Renal pelvis (tissue), 1 donor: ENCODE measurements at regions not wholly inside any gene's neighbourhood (a gene's known extent, or its start where the extent isn't known, plus 50 kb on each side); places are given as distances from the start of the nearest gene placed in this dataset.
A peak's percentile ranks its signal among the peaks of the same experiment; 100 is the strongest.
"Not testable (repeated sequence)": the region's sequence is repeated elsewhere in the genome, so short reads cannot be mapped to it uniquely, and the experiment has no call there.

Experiments used
- DNase-seq: peaks from one replicate; pipeline ENCODE4 v3.0.0-alpha.2; 2013

DNA sequence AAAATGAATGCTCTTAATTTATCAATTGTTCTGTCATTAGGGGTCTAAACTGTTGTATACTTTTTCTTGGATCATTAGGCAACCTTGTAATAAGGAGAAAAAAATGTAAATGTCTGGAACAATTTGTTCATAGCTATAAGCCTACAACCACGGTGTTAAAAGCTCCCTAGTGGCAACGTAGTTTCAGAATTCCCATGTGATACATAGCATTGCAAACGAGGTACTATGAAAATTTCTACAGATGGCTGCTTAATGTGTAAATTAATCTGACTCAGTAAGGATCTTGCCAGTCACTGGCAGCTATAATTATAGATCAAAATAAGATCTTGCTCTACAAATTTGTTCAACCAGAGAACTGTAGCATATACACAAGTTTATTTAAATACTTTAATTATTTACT is 304.1 kb upstream of the ADGRL4 start:
- no peak for DNase-seq

DNA sequence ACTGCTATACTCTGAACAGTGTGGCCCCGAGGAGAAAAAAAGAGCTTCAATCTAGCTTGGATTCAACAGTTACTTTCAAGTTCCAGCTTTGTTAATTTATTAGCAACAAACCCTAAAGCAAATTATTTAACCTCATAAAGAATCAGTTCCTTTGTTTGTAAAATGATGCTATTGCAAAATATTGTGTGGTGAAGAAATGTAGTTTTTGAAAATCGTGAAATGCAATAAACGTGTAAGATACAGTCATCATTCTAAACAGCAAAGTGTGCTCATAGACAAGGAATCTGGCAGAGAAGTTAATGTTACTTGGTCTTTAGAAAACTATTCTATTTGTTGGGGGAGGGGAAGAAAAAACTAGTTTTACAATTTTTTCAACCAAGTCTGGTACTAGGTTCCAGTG is 297.6 kb upstream of the ADGRL4 start:
- DNase-seq = no peak

DNA sequence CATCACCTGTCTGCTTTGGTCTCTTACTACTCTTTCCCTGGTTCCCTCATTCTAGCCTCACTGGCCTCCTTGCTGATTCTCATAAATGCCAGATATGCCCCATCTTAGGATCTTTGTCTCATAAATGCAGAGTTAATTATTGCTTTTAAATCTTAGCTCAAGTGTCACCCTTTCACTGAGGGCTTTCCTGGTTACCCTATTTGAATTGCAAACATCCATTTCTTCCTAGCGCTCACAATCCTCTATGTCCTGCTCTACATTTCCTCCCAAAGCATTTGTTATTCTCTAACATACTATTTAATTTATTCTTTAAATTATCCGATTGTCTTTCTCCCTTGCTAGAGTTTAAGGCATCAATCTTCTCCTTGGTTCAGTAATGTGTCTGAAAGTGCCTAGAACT is 296.5 kb upstream of the ADGRL4 start:
- DNase-seq = no peak

DNA sequence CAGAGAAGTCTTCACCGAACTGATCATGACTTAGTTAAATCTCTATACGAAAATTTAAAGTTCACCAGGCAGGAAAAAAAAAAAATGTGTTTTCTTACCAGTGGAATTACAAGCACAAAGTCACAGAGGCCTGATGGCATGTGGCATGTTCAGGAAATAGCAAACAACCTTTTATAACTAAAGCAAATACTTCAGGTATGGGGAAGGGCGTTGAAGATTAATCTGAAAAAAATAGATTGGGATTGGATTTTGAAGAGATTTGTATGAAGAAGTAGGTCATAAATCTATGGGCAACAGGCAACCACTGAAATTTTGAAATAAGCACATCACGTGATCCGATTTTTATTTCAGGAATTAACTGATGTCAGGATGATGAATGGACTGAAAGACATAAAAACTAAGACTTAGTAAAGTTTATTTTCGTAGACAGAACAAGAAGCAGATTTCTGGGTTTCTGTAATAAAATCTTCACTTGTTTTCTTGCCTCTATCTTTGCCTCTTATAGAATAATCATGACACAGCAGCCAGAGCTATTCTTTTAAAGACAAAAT is 295.9 kb upstream of the ADGRL4 start:
- DNase-seq = no peak

DNA sequence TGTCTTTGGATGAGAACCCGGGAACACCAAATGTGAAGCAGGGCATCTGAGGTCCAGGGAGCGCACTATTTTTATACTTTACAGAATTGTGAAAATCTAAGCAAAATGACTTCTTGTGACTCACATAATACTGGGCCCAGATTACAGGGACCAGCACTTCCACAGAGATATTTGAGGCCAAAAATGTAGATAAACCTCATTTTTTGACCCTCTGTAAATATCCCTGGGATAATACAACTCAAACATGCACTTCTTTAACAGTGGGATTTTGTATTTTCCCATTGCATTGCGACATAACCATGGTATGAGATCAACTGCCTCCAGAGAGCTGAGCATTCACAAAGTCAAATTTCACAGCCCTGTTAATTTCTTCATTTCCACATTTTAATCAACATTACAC is 289.4 kb upstream of the ADGRL4 start:
- no peak for DNase-seq

DNA sequence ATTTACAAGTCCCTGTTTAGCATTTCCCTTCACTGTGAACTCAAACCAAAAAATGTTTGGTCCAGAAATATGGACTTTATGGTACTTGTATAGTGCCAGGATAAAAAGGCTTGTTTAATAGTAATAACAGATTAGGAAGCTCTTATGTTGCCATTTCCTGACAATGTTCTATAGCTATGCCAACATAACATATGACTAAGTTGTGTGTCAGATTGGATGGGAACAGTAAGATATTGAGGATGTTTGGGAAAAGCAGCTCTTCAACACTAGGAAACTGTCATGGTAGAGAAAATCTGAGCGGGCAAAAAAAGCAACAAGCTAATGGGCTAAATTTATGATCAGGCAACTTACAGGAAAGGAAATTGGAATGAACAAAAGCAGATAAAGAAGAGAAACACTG is 287.1 kb upstream of the ADGRL4 start:
- DNase-seq = no peak

DNA sequence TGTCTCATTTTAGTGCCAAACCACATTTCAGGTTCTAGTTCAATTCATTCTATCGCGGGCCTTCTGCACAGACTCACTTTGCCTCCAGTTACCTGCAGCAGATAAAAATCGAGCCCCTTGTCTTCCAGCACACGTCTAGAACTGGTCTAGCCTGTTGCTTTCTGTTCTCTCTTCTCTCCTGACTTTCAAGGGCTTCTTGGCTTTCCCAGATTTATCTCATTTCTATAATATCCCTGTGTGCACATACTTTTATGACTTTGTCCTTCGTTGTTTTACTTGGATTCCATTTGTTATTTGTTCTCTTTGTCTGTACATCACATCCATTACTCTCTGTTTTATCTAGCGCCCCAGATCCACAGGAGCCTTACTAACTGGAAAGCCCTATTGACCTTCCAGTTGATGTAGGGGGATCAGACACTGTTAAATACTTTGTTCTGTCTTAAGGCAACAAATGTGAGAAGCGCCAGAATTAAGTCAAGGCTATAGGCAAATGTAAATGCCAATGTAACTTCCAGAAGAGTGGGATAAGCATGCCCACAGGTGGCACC is 284.5 kb upstream of the ADGRL4 start:
- no peak for DNase-seq

DNA sequence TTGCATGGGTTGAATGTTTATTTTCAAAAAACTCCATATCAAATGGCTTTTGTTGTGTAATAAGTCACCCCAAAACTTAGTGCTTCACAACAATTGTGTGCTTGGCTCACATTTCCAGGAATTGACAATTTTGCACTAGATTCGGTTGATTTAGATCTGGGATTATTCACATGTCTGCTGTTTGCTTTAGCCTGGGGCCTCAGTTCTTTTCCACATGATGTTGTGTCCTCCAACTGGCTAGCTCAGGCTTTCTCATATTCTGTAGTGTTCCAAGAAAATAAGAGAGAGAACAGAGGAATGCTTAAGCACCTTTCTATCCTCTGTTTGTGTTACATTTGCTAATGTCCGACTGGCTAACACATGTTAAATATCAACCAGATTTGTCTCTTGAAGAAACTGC is 281.5 kb upstream of the ADGRL4 start:
- no peak for DNase-seq

DNA sequence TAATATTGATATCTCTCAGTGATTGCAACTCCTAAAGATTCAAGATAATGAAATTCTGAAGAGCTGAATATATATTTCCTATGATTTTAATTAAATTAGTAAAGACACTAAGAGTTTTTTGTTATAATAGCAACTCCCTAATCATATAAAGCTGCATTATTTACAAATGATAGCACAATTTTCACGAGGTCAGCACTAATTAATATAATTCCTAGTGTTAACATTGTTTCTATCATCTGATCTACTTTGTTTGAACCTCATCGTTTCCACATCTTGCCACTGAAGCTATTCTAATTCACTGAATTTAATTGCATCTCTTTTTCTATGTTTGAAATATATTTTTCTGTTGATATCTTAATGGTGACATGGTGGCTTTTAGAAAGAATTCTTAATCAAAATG is 279.1 kb upstream of the ADGRL4 start:
- DNase-seq = no peak

DNA sequence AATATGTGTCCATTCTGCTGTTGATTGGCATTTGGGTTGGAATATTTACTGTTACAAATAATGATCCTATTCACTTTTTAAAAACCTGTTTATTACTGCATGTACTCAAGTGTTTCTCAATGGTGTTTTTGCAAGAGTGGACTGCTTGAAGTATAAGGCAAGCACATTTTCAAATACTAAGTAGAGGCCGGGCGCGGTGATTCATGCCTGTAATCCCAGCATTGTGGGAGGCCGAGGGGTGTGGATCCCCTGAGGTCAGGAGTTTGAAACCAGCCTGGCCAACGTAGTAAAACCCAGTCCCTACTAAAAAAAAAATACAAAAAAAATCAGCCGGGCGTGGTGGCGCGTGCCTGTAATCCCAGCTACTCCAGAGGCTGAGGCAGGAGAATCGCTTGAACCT is 276.9 kb upstream of the ADGRL4 start:
- no peak for DNase-seq

DNA sequence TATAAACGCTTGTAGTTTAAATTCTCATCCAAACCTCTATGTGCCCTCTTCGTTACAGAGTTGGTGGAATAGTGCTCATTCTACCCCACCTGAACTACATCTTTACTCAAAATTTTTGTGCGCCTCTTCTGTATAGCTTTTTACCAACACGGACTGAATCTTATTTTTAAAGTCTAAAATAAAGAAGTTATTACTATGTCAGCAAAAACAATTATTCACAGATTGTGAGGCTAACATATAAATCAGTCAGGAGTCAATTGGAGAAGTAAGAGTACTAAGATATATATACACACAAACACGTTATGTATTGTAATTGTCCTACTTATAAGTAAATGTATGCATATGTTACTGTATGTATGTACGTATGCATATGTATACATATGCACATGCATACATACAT is 274.9 kb upstream of the ADGRL4 start:
- DNase-seq = no peak

DNA sequence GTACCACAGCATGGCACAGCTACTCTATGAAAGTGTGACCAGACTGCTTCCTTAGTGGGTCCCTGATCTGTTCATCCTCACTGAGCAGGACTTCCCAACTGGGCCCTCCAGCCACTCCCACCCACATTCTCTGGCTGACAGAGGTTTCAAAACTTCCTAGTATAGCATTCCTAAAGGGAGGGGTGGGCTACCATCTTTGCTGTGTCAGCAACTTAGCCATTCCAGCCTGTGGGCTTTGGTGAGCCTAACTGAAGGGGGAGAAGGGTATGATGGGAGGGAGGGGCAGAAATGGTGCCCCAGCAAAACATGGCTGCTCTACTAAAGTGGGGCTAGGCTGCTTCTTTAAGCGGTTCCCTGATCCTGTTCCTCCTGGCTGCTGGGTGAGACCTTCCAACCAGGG is 265.2 kb upstream of the ADGRL4 start:
- no peak for DNase-seq

DNA sequence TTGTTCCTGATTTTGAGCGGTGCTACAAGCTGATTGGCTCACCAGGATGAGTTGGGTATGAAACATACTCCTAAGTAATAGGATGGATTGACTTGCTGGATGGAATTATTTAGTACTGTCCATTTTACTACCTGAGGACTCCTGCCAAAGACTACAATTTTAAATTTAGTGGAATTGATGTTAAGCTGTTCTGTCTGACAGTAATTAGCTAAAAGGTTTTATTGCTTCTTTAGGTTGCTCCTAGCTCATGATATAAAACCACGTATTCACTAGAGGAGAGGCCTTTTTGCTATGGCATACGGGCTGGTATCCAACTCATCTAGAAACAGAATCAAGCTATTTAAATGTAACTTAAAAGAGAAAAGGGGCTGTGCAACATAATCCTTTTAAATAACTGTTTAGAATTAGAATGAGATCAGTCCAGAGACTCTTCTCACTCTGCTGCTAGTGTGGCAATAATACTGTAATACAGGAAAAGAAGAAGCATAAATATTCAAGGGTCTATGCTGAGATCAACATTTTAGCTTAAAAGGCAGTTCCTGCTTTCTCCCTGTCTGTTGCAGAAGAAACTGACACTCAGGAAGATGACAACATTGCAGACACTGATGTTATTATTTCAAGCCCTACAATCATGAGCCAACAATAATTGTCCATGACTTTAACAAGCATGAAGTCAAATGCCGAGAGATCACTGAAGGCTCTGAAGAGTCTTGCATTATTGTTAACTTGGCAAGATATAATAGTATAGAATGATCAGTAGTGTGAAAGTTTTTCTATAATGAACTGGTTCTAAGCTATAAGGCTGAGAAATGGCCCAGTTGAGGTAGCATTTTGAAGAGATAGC is 258.7 kb upstream of the ADGRL4 start:
- DNase-seq = no peak

DNA sequence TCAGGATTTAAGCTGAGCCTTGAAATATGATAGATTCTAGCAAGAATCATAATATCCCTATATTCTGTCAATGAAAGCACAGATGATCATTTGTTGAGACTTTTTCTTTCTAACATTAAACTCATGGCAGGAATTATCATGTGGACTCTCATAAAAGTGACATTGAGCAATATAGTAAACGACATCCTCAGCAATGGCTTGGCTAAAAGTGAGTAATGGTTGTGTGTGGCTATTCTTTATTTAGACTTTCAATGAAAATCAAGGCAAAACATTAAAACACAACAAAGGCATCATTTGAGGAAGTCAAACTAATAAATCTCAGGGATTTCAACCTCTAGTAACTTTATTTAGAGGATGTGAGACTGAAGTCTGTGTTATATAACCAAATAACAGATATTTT is 257.8 kb upstream of the ADGRL4 start:
- DNase-seq = no peak

DNA sequence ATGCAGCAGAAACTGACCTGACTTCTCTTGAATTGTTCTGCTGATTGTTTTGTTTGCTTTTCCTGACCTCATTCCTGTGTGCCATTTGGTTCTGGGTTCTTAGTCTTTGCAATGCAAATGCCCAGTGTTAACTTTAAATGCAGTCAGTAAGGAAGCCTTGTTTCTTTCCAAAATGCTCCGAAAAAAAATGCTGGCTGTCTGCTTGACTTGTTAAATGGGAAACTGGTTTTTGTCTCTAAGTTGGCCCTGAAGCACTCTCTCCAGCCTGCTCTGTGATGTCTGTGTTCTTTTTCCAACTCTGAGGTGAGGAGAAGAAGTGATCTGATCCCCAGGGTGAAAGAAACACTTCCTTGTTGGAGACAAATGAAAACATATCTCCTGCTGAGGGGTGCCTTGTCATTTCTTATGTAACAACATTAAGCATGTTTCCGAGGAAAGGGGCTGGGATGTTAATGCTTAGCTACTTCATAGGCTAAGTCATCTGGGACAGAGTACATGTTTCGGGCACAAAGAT is 256.3 kb upstream of the ADGRL4 start:
- DNase-seq = no peak

DNA sequence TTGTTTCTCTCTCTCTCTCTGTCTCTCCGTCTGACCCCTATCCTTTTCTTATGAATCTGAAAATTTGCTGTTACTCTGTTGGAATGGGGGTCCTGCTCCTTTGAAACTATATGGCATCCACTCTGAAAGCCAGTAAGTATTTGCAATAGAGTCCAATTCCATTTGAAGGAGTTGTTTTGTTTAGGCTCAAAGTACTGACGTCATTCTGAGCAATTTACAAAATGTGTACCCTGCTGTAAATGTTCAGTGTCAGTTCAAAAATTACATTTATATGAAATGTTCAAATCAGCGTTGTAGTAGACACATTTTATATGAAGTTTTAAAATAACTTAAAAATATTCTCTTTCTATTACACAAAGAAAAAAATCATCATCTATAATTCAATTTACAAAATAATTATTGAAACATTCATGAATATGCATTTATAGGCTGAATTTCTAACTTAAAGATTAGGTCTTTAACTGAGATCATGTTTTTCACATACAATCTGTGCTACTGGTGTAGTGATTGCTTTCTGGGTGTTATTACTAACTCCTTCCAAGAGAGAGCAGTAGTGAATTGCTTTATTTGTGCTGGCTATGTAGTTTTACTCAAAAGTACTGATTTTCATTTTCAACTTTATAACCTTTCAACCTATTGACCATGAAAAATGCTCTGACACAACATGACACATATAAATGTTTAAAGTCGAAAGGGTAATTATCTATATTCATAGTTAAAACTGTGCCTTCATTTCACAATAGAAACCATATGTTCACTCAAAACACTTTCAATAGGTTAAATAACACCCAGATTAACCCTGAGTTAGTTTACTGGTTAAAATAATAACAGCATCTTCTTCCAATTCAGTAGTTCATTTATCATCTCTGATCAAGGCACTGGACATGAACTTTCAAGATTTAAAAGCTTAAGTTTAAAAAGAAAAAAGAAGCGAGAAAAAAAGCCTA is 253.1 kb upstream of the ADGRL4 start:
- peak; percentile 43 for DNase-seq

DNA sequence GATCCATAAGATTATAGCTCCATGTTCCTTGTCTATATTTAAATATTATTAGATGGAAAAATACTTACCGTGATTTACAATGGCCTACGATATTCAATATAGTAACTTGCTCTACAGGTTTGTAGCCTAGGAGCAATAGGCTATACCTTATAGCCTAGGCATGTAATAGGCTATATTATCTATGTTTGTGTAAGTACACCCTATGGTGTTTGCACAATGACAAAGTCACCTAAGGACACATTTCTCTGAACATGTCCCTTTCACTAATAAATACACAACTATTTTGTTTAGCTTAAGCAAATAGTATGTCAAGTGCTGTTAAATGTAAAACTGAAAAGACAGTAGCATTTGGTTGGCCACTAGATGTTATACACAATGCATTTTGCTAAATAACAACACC is 248.9 kb upstream of the ADGRL4 start:
- no peak for DNase-seq

DNA sequence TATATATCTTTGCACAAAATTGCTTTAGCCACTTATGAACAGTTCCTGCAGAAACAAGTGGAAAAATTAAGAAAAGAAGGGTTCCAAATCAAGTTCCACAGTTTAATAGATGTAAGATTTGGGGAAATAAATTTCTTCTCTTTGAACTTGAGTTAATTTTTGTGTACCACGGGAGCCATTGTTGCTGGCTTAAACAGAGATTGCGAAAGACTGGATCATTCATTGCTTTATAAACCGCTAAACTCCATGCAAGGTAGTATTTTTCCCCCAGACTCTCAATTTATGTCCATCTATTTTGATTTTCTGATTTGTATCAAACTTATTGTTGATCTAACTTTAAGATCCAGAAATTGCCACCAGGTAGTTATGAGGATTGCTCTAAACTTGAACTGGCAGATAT is 246.1 kb upstream of the ADGRL4 start:
- no peak for DNase-seq

DNA sequence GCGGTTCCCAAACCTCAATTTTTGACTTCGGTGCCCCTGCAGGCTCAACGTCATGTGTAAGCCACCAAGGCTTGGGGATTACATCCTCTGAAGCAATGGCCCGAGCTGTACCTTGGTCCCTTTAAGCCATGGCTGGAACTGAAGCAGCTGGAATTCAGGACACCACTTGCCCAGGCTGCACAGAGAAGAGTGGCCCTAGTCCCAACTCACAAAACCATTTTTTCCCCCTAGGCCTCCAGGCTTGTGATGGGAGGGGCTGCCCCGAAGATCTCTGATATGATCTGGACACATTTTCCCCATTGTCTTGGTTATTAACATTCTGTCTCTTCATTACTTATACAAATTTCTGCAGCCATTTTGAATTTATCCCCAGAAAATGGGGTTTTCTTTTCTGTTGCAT is 233.3 kb upstream of the ADGRL4 start:
- DNase-seq = no peak

DNA sequence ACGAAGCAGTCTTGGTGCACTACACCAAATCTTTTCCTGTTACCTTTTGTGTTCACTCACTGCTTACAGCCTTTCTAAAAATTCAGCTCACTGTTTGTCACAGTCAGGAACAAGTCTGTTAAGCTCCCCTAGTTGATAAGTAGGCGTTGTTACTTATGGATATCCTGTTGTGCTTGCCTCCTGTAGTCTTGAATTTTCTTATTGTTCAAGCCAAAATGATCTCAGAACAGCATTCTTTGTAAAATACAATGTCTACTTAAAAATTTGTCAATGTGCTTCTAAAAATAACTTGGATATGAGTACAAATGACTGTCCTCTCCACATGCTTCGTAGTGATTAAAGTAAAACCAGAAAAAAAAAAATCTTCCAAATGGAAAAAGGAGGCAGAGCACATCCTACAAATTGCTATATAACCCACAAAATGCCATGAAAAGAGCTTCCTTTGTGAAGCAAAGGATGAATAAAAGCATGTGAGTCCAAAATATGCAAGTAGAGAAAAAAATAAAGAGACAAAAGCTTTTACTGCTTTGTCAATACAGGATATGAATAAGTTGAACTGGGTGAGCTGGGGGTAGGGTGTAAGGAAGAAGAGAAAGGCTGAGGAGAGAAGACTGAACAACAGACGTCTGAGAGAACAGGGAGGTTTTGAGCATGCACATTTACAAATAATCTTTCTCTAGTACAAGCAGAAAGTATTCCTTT is 228.9 kb upstream of the ADGRL4 start:
- DNase-seq = no peak

DNA sequence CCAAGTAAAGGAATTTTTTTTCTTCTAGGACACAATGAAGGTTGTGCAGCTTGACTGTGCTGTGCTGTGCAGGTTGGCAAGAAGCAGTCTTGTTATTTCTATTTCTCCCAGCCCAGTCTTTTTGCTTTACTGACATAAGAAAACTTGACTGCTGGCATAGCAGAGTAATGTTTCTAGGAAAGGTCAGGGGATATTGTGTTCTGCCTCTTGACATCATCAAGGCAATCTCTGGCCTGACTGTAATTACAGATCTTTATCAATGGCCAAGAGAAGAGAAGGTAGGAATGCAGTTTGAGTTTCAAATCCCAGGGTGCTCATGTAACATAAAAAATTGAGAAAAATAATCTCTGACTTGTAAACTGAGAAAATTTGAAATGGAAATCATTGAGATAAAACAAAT is 226.3 kb upstream of the ADGRL4 start:
- no peak for DNase-seq

DNA sequence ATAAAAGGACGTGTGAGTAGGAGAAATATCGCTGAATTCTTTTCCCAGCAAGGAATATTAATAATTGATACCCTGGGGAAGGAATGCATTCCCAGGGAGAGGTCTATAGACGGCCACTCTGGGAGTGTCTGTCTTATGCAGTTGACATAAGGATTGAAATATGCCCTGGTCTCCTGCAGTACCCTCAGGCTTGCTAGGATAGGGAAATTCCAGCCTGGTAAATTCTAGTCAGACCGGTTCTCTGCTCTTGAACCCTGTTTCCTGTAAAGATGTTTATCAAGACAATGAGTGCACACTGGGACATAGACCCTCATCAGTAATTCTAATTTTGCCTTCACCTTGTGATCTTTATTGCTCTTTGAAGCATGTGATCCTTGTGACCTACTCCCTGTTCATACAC is 224.2 kb upstream of the ADGRL4 start:
- DNase-seq = not testable (repeated sequence)
